Right hindlimb (tissue), 1 donor: ENCODE measurements at regions not wholly inside any gene's neighbourhood (a gene's known extent, or its start where the extent isn't known, plus 50 kb on each side); places are given as distances from the start of the nearest gene placed in this dataset.
"Not testable (repeated sequence)": the region's sequence is repeated elsewhere in the genome, so short reads cannot be mapped to it uniquely, and the experiment has no call there.

Source experiments
- DNase-seq: peaks from one replicate; pipeline ENCODE4 v3.0.0-alpha.2; 2018

DNA sequence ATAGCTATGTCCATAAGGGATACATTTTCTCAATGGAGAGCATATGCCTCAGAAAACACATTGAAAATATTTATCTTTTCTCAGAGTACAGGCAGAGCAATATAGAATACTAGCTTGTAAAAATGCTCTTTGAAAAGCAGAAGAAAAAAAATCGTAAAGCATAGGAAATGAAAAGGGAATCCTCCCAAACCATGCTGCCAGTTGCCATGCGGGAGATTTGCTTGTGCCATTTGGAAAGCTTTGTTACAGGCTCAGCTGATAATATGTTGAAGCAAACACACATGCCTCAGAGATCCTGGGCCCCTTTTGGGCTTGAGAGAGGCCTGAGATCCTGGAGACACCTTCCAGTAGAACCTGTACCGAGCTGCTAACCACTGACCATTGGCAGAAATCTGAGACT, 697.1 kb downstream of the BCL11A start:
- no peak for DNase-seq

DNA sequence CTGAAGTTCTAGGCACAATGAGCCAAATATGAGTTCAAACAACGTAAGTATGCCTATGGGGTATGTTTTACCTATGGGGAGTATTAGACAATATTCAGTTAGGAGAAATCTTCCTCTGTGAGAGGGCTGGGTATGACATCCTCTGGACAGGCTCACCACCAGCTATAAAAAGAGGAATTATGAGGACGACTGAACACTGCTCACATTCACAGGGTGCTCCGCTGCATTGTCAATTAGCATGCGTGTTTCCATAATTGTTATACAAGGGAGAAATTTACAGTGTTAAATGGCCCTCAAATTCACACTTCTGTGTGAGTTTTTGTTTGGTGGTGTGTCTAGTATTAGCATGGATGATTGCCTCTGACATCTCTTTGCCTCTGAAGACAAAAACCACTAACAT, 700.4 kb downstream of the BCL11A start:
- no peak for DNase-seq

DNA sequence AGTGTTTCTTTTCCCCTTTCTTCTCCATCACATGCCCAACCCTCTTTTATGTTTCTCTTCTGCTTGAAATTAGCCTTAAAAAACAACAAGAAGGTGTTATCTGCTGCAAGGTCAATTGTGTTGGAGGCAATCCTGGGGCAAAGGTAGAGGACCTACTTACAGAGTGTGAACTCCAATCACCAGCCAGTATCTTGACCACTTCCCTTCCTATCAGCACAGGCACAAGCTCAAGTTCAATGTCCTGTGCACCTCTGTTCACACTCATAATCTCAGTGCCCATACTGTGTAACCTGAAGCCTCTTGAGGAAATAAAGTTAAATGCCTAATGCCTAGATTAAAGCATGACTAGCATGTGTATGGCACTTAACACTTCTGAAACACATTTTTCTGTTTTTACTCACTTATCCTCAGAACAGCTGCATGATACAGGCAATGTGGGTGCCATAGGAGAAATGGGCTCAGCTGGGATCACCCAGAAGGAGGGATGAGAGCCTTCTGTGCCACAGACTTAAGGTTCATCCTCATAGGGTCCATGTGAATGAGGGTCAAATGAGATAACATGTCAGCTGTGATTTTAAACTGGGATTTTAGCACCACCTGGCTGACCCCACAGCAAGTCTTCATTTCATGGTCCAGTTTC, 701.5 kb downstream of the BCL11A start:
- no peak for DNase-seq

DNA sequence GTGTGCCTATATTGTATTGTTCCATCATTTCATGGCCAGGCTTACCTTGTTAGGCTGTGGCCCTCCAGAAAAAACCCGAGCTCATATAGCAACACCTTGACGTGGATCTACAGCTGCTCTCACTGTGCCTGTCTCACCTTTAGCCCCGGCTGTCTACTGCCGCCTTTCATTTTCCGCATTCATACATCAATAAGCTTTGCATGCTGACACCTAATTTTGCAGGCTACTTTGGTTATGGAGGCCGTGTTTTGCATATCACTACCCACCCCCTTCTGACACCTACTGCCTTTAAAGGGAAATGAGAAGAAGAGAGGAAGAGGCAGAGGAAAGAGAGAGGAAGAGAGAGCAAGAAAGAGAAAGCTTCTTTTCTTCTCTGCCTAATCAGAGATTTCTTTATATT, 702.9 kb downstream of the BCL11A start:
- DNase-seq, result no peak

DNA sequence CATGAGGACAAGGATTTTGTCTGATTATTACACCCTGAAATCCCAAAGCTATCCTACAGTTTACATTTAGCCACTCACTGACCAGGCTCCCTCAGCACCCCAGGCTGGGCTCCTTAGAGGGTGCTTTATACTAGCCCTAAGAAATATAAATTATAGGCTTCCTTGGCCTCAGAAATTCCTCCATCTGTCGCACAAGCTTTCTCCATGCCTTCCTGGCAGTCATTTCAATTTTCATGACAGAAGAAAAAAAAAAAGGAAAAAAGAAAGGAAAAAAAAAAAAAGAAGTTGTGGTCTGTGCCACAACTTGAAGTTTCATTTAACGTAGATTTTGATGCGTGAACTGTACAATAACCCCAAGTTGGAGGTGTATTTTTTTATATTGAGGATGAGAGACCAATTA, 719.5 kb downstream of the BCL11A start:
- no peak for DNase-seq

DNA sequence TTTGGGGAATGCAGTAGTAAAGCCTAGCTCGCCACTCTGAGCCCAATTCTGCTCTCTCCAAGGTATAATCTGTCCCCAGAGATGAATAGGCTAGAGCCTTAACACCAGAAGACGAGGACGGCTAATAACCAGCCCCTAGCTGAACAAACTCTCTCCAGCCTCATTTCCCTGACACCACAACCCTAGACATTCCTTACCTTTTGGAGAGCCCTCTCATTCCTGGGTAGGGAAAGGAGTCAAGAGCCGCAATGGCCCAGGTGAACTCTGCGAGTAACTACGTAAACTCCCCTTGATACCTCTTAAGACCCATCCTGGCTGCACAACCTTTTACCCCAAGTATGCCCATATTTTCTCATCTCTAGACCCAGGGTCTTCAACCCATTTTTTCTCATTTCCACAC, 722.9 kb downstream of the BCL11A start:
- DNase-seq, result no peak

DNA sequence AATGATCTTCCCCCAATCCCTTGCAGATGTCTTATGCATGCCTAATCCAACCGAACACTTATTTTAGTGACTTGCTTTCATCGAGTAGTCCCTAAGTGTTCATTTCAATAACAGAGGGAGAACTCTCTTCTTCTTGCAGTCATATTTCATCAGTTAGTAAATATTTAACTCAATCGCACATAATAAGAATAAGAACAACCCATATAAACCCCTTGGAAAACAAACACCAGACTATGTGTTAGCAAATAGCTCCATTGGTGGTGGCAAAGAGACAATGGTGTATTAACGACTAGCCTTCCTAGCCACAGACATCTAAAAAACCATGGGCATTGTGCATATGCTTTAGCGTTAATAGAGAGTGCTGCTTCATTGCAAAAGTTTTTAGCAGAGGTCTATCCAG, 725.8 kb downstream of the BCL11A start:
- DNase-seq, result no peak

DNA sequence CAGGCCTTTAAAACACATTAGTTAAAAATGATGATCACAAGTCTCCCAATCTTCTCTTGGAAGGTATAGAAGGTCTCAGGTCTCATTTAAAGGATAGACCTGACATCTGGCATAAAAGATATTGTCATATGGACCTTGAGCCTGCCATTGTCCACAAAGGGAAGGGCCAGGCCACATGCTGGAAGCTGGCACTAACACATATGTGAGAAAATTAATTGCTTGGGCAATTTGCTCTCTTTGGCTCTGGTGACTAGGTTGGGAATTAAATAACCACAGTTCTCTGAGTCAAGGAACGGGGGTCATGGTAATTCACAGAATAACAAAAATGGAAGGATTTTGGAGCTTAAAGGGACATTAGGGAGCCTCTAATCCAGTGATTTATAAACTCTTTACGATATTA, 727.3 kb downstream of the BCL11A start:
- no peak for DNase-seq

DNA sequence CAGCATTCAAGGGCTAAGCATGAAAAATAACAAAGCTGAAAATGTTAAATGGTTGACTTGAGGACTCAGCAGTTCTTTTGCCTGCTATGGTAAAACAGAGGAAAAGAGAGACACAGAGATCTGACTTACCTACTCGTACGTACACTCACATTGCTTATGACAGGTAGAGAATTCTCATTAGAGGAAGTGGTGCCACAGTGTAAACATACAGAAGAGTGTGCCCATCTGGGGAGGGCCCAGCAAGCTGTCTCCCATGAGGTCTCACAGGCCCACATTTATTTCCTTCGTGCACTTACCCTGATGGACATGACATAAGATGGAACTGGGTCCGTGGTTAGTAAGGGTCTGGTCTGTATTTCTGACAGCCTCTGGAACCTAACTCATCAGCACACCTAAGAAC, 729.1 kb downstream of the BCL11A start:
- no peak for DNase-seq

DNA sequence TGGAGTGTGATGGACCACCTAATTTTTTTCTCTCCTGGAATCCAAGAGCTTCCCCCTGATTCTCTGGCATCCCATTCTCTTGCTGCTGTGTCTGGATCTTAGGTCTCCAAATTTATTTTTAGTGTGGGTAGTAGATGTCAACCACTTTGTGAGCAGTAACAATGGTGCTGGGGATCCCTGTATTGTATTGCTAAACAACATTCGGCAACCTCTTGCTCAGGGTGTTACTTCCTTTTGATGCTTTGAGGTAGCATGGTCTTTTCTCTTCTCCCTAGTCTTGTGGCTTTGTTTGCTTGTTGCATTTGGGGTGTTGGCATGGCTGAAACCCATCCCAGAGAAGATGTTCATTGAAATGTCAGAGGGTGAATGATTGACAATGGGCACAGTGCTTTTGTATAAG, 737.4 kb downstream of the BCL11A start:
- DNase-seq, result no peak

DNA sequence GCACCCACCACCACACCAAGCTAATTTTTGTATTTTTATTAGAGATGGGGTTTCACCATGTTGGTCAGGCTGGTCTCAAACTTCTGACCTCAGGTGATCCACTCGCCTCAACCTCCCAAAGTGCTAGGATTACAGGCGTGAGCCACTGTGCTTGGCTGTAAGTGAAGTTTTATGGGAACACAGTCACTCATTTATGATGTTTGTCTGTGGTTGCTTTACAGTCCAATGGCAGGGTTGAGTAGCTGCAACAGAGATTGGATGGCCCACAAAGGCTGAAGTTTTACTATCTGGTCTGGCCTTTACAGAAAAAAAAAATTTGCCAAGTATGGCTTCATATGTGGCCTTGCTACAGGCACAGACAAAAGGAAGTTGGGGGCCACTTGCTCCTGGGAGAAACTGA, 743.2 kb downstream of the BCL11A start:
- DNase-seq, result not testable (repeated sequence)

DNA sequence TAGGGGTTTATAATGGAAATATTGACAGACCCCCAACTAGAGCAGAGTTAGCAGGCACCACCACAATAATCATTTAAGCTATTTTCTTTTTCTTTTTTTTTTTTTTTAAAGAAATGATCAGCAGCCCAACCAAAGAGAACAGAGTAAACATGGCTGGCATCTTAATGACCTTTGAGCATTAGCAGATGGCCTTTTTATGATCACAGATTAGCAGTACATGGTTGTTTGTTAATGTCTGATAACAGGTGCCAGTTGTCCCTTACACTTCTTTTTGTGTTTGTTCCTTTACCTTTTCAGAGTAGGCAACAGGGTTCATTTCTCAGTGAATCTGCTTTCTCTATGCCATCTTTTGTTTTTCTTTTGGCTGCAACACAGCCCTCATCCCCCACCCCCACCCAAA, 747.0 kb downstream of the BCL11A start:
- DNase-seq, result no peak

DNA sequence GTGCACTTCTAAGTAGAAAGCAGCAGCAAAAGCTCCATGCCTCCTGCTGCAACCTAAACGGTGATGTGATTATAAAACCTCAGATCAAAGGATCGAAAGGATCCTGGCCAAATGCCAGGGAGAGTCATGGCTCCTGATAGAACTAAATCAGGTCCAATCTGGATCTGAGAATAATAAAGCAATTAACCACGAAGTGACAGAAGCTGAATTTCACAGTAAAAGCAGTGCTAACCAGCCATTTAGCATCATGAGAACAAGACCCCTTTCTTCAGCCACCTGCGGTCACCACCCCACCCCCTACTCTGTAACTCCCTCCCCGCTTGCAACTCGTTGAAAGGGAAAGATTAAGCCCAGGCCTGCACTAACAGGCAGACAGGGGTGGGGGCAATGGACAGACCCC, 748.7 kb downstream of the BCL11A start:
- no peak for DNase-seq

DNA sequence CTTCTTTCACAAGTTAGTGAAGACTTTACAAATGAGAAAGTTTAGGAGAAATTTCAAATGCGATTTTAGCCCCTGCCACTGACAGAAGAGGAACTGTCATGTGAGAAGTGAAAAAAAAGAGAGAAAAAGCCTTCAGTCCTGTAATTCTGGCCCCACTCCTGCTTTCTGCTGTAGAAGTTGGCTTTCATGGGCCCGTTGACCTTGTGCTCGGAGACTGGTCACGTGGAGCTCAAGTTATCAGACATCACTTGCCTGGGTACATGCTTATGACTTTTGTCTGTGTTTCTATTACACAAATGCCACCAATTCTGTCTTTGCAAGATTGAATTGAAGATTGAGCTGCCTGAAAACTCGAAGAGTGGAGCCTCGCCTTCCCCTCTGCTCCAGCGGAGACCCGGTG, 749.9 kb downstream of the BCL11A start:
- DNase-seq, result no peak

DNA sequence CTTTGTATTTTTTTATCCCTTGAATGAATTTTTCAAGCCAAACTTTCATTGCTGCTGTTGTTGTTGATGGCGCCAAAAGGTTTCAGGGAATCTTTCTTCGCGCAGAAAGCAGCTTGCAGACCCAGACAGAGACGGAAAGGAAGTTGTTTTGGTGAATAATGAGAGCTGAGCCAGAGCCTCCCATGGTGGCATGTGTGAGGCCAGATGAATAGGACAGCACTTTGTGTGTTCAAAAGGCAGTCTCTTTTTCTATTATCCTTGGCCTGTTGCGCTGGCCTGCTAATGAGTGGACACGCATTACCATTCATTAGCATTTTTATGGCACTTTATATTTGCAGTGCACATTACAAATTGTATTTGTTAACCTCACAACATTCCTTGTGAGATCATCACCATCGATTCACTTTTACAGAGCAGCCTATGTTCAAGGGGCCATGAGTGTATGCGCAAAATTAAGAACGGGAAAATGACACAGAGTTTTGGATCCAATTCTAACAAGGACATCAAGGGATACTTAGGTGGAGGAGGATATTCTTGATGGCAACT, 754.7 kb downstream of the BCL11A start:
- DNase-seq, result no peak

DNA sequence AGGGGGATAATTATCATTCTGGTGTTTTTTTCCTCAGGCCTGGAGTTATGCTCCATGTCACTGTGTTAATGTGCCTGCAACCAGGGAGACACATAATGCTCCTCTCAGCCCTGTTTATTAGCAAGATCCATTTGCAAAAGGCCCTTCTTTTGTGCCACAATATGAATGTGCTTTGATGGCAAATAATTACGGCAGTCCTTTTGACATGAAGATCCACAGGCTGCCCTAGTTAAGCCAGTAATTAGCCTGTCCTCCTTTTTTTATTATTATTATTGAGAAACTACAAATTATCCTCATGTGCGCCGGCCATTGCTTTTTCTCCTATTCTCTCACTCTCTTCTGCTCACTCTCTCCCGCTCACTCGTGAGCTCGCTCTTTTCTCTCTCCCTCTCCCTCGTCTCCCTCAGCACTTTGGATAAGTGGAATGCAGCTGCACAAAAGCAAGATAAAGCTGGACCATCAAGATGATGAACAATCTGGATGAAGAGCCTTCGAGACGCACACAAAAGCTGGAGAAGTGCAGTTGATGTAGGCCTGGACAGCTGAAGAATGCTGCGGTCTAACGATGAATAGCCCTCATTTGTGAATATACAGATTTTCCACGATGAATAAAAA, 762.3 kb downstream of the BCL11A start:
- no peak for DNase-seq

DNA sequence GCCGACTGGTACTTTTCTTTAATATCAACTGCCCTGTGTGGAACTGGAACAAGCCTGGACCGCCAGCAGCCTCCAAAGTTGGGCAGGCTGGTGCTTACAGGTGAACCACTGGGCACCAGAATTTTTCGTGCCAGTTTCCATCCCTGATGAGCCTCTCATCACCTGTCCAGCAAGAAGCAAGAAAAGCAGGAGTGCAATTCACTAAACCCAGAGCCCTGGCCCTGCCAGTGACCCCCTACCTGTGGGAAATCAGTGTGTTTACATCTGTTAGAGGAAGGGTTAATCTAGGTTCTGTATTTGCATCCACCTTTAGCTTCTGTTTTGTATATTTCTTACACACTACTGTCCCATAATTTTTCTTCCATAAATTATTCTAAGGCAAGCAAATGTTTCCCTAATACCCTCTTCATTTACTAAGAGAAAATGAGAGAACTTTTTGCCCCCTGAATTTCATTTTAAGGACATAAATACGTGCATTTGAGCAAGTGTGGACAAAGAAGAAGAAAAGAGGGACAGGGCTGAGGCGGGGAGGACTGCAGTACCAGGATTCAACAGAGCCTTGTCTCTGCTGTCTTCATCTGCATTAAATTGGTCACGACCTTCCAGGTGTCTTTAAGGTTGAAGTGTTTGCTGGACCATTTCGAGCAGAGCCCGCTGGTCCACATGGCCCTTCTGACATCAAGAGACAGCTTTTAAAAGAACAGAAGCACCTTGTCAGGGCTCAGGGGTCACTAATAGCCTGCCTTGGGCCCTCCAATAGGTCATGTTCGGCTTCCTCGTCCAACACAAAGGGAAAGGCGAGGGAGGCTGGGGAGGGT, 763.1 kb downstream of the BCL11A start:
- DNase-seq, result no peak

DNA sequence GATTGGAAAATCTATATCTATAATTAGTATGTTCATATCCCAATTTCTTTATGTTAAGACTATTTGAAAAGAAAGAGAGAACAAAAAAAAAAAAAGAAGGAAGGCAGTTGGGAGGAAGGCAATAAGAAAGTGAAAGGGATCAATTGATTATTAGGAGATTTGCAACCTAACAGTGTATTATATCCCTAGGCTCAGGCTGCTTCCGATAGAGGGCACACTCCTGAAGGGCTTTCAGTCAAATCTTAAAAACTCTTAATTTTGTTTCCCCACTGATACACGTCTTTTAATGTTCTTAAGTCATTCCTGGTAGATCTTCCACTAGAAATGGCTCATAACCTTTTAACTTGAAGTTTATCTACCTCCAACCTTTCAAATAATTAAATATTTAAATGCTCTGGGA, 763.9 kb downstream of the BCL11A start:
- DNase-seq, result no peak

DNA sequence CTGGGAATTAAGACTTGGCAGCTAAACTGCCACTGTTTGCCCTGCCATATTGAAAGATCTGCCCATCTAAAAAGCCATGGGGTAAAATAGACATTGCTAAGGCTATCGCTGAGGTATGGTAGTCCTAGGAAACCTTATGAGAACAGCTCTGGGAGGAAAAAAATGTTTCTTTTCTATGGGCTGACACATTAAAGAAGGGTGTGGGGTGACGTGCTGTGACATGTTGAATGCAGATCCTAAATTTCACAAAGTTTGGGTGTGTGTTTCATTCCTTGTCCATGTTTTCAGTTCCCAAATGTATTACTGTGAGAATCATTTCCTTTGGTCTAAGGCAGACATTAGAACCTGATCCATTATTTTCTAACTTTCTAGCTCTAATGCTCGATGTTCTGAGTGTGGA, 766.4 kb downstream of the BCL11A start:
- DNase-seq, result no peak

DNA sequence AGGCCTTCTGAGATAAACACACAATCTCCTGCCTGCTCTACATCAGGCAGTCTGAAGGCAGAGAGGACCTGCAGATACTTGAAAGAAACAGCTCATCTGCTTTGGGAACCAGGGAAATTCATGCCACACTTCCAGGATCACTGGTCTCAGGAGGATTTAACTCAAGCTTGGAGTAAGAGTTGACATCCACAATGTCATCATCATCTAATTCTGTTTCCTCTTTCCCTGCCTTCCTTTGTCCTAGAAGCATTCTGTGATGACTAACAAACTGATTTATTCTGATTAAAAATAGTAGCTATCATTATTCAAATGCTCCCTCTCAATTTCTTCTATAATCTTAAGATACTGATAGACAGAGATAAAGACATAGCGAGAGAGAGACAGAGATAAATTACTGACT, 766.8 kb downstream of the BCL11A start:
- DNase-seq, result no peak

DNA sequence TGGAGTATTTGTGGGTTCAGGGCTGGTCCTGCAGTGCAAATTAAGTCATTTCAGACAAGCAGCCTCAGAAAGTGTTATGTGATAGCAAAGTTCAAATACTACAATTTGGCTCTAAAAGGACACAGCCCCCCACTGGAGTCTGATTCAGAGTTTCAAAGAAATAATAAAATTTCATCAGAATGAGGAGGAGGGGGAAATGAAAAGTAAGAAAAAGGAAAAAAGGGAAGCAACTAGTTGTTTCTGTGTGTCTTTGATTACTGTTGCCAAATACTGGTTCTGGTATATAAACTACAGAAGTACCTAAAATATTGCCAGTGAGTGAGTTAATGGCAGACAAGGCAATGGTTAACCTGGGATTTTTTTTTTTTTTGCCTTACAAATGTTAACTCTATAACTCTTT, 773.9 kb downstream of the BCL11A start:
- DNase-seq, result no peak

DNA sequence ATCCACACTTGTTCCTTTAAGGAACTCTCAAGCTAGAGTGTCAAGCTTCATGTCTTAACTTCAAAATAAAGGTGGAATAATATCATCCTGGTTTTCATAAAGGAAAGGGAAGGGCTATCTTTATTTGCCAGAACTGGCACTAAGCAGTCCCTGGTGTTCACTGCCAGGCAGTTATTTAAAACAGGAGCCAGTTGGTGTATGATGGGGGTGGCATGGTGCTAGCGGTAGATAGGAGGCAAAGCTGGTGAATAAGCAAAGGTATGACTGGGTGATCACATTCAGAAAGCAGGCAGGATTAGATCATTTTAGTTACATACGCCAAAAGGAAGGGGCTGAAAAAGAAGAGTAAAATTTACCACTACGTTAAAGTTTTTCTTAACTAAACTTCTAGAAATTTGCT, 776.3 kb downstream of the BCL11A start:
- DNase-seq, result no peak

DNA sequence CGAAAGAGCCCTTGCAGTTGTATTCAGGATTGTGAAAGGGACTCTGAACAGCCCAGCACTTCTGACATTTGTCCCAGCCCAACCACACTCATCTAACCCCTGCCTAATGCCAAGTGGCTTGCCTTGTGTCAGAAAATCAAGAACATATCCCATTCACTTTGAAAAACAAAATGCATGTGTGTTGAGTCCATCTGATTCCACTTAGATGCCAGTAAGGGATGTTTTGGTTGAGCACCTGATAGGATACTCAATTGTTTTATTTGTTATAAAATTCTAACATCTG, 776.8 kb downstream of the BCL11A start:
- no peak for DNase-seq

DNA sequence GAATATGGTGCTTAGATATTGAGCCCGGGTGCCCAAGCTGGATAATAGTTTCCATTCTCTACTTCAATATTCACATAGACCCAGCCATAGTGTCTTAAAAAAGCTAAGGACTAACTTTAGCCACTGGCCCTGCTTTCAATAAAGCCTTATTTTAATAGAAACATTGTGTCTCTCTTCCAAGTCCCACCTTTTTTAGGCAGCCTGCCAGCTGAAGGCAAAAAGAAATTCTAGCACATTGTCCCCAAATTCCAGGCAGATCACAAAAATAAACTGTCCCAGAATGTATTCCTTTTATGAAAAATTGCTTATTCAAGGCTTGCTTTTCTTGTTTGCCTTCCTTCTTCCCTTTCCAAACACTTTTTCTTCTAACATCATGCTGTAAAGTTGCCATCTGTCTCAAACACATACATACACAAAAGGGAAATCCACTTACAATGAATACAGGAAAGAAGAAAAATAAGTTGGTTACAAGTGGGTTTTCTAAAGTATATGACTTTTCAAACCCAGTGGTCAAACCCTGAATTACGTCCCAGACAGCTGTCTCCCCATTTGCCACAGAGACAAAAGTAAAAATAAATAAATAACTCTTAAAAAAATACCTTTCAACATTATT, 778.5 kb downstream of the BCL11A start:
- no peak for DNase-seq
